Tibial nerve (tissue), 4 donors: ENCODE measurements at regions not wholly inside any gene's neighbourhood (a gene's known extent, or its start where the extent isn't known, plus 50 kb on each side); places are given as distances from the start of the nearest gene placed in this dataset.

Source experiments
- DNase-seq, 2 donors: peaks; one replicate each; pipeline ENCODE4 v3.0.0-alpha.2; 2019; ENCODE audit warnings: low spot score in 2 of 2
- H3K27ac ChIP-seq, 4 donors: fragments of 200-600 bp; sonication (generic) in 3 of 4; one replicate each; pipeline ENCODE4 v1.5.1; 2017 to 2019; ENCODE audit warnings: mild to moderate bottlenecking in 1 of 4
- H3K27me3 ChIP-seq, 2 donors: fragments of 200-600 bp; sonication (generic) in 1 of 2; one replicate each; pipeline versions ENCODE4 v1.5.1 to v1.6.0; 2017 to 2019
- H3K36me3 ChIP-seq, 3 donors: fragments of 200-600 bp; sonication (generic); one replicate each; pipeline ENCODE4 v1.5.1; 2018 to 2019
- H3K4me1 ChIP-seq, 4 donors: fragments of 200-600 bp; sonication (generic) in 3 of 4; one replicate each; pipeline ENCODE4 v1.5.1; 2017 to 2019
- H3K4me3 ChIP-seq, 4 donors: fragments of 200-600 bp; sonication (generic) in 3 of 4; one replicate each; pipeline ENCODE4 v1.5.1; 2017 to 2019; ENCODE audit warnings: mild to moderate bottlenecking in 1 of 4, moderate library complexity in 1 of 4
- H3K9me3 ChIP-seq, 4 donors: fragments of 200-600 bp; sonication (generic) in 3 of 4; one replicate each; pipeline ENCODE4 v1.5.1; 2017 to 2019
- CTCF ChIP-seq, 5 experiments: fragments of 200-600 bp in 3 of 5; fragments of 450-650 bp in 2 of 5; sonication (generic) in 3 of 5; IDR thresholded peaks; one replicate each; pipeline ENCODE4 v1.5.1; 2016 to 2019; ENCODE audit warnings: antibody characterized with exemption in 5 of 5, mild to moderate bottlenecking in 3 of 5, moderate library complexity in 2 of 5
- EP300 ChIP-seq, 2 donors: sonication (generic); formaldehyde crosslinking; IDR thresholded peaks; one replicate each; pipeline ENCODE4 v1.6.1; 2017; ENCODE audit warnings: antibody characterized with exemption in 2 of 2, mild to moderate bottlenecking in 1 of 2
- POLR2A ChIP-seq, 2 donors: fragments of 450-650 bp; IDR thresholded peaks; one replicate each; pipeline ENCODE4 v1.6.1; 2017; ENCODE audit warnings: antibody characterized with exemption in 2 of 2, mild to moderate bottlenecking in 2 of 2, moderate library complexity in 2 of 2
- WGBS, 2 donors: methylation state at CpG; one replicate each; pipeline ENCODE4 v1.1.5; 2018; 5-methylcytosine and 5-hydroxymethylcytosine counted together

DNA sequence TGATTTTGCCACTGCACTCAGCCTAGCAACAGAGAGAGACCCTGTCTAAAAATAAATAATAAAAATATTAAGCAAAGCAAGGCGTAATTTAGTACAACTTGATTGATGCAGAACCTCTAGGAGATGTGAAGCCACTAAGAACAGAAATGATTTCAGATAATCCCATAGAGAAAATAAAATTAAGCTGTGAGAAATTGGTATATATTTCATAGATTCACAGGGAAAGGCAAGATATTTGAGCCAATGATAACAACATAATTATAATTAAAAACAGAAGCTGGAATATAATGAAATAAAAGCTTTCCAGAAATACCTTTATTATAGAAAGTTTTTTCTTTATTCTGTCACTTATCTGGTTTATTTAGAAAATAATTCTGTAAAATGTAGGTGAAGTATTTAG lies 88.9 kb upstream of the GULP1 start:
- Histone ChIP-seq H3K36me3 (no peaks in the 10 kb centered on the region), H3K27ac (no peak overlapping the region), H3K4me3 (no peak overlapping the region), H3K27me3 (no peaks in the 10 kb centered on the region), H3K4me1 (peaks cover 0 to 5% (median 0%) of the 10 kb centered on the region in 4 donors), H3K9me3 (no peaks in the 10 kb centered on the region)
- DNase-seq, result no peak
- TF ChIP-seq EP300 (IDR thresholded peaks at IDR 0.05), result no peak
- TF ChIP-seq POLR2A (IDR thresholded peaks at IDR 0.05), result no peak
- no peak for TF ChIP-seq CTCF (IDR thresholded peaks at IDR 0.05)
- 91 to 97% methylated on average over 1 of the region's 1 CpG for WGBS, 2 donors

DNA sequence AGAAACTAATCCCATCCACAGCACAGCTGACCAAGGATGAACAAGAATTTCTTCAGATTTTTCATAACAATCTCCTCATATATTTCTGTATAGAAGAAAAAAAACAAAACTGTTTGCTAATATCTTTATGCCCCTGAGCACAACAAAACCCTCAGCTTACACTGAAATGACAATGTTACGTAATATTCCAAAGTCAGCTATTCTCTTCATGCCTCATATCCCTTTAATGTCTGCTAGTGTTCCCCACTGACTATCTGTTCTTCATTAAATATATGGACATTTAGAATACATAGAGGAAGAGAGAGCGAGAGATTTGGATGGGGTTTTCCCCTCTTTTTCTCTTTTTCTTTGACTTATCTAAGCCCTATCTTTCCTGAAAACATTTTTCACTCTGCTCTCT lies 87.9 kb upstream of the GULP1 start:
- H3K27me3 ChIP-seq, result no peaks in the 10 kb centered on the region
- TF ChIP-seq EP300 (IDR thresholded peaks at IDR 0.05) (no peak), CTCF (IDR thresholded peaks at IDR 0.05) (no peak), POLR2A (IDR thresholded peaks at IDR 0.05) (no peak)
- DNase-seq, result no peak
- H3K36me3 ChIP-seq, result no peaks in the 10 kb centered on the region
- H3K9me3 ChIP-seq, result no peaks in the 10 kb centered on the region
- H3K27ac ChIP-seq, result no peak overlapping the region
- peaks cover 0 to 5% (median 0%) of the 10 kb centered on the region in 4 donors for H3K4me1 ChIP-seq
- 93 to 98% methylated on average over 2 of the region's 2 CpGs for WGBS, 2 donors
- no peak overlapping the region for H3K4me3 ChIP-seq

DNA sequence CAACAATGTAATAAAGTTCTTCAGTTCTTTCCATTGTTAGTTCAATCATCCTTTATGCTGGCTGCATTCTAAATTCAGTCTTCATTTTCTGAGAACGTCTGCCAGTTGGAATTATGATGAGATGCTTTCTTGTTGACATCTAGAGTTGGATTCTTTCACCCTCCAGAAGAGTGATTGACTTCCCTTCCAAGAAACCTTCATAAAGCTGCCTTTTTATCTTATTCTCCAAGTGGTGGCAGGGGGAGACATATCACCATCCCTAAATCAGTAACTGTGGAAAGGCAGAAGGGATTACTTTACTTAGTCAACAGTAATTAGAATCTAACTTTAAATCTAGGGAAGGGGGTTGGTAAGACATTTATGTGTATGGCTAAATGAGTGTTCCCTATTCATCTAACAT lies 86.8 kb upstream of the GULP1 start:
- Histone ChIP-seq H3K27me3 (no peaks in the 10 kb centered on the region), H3K4me1 (peaks cover 0 to 5% (median 0%) of the 10 kb centered on the region in 4 donors), H3K36me3 (no peaks in the 10 kb centered on the region), H3K4me3 (no peak overlapping the region), H3K9me3 (no peaks in the 10 kb centered on the region), H3K27ac (no peak overlapping the region)
- no peak for DNase-seq
- 33 to 49% methylated on average over 1 of the region's 1 CpG for WGBS, 2 donors
- TF ChIP-seq POLR2A (IDR thresholded peaks at IDR 0.05) (no peak), EP300 (IDR thresholded peaks at IDR 0.05) (no peak), CTCF (IDR thresholded peaks at IDR 0.05) (no peak)

DNA sequence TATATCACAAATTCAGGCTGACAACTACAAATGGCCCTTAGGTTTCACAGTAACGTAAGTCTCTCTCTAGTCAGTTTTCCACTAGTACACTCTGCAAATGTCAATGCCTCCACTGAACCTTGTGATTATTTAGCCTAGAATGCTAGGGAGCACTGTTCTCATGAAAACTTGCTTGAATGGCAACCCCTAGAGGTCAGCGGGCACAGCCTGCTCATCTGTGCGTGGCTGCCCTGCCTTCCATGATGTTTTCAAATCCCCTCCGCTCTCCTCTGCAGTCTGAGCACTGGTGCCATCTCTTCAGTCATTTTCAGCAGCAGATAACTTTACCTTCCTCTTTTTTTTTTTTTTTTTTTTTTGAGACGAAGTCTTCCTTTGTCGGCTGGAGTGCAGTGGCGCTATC lies 84.1 kb upstream of the GULP1 start:
- H3K9me3 ChIP-seq, result no peaks in the 10 kb centered on the region
- no peak for DNase-seq
- H3K36me3 ChIP-seq, result no peaks in the 10 kb centered on the region
- H3K27ac ChIP-seq, result no peak overlapping the region
- no peak for TF ChIP-seq EP300 (IDR thresholded peaks at IDR 0.05)
- TF ChIP-seq POLR2A (IDR thresholded peaks at IDR 0.05), result no peak
- no peak for TF ChIP-seq CTCF (IDR thresholded peaks at IDR 0.05)
- peaks cover 0 to 5% (median 0%) of the 10 kb centered on the region in 4 donors for H3K4me1 ChIP-seq
- no peaks in the 10 kb centered on the region for H3K27me3 ChIP-seq
- H3K4me3 ChIP-seq, result no peak overlapping the region
- WGBS, 2 donors, result 94% methylated on average over 7 of the region's 7 CpGs

DNA sequence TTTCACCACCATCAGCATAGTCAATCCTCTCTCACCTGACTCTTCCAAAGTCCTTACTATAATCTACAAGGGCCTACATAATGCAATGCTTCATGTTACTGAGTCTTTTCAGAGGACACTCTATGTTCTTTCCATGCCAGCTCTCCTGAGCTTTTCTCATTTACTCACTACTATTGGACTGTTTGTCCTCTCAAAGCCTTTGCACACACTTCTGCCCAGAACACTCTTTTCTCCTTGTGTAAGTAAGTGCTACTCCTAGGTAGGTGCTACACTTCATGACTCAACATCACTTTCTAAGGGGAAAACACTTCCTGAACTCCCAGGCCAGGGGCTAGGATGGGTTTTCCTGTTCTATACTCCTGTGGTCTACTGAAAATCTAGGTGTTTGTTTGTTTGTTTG lies 82.5 kb upstream of the GULP1 start:
- H3K27ac ChIP-seq, result no peak overlapping the region
- H3K4me1 ChIP-seq, result no peaks in the 10 kb centered on the region
- no peaks in the 10 kb centered on the region for H3K27me3 ChIP-seq
- no peak overlapping the region for H3K4me3 ChIP-seq
- DNase-seq, result no peak
- H3K9me3 ChIP-seq, result no peaks in the 10 kb centered on the region
- TF ChIP-seq EP300 (IDR thresholded peaks at IDR 0.05) (no peak), CTCF (IDR thresholded peaks at IDR 0.05) (no peak), POLR2A (IDR thresholded peaks at IDR 0.05) (no peak)
- no peaks in the 10 kb centered on the region for H3K36me3 ChIP-seq
